ENCODE measurements at regions not wholly inside any gene's neighbourhood (a gene's known extent, or its start where the extent isn't known, plus 50 kb on each side); places are given as distances from the start of the nearest gene placed in this dataset.
"Not testable (repeated sequence)": the region's sequence is repeated elsewhere in the genome, so short reads cannot be mapped to it uniquely, and the experiment has no call there.

DNA sequence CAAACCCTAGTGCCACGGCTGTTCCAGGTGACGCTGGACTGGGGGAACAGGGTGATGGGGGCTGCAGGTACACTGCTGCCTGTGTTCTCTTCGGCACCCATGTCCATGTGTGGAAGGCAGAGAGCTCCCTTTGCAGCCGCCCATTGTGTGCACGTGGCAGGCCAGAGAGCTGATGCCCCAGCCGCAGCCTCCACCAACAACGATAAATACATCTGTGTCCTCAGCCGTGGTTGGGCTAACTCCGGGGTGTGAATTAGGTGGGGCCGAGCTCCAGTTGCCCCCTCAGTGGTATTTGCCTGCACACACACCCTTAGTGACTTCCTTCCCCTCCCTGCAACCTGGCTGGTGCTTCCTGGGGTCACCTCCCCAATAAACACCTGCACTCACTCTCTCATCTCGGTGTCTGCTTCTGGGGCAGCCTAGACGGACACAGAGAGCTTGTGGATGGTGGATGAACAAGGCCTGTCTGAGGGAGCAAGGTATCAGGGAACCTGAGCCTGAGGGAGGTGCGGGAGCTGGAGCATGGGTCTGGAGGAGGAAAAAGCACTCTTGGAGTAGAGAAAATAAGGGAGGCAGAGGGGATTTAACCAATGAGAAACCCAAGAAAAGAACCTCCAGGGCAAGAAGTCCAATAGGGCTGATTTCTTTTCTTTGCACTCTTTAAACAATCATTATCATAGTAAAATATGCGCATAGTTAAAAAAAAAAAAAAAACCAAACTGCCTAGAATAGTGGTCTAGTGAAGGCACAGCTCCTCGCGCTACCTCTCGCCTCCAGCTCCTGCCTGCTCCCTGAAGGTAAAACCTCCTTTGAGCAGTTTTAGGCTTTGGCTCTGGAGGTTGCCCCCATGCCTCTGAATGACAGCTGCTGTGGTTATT, 112.6 kb downstream of the ZNF664 start:
- CTCF ChIA-PET, result no interaction called here
- no peak for ATAC-seq
- POLR2A ChIA-PET, result no interaction called here
- no peak for DNase-seq
- intact Hi-C loops (cut with micrococcal nuclease), result no loop called here
- no peaks in the 10 kb centered on the region for H3K4me1 Mint-ChIP-seq (ENCODE audit: low read depth)
- no peak overlapping the region for H3K4me3 Mint-ChIP-seq
- no peak overlapping the region for H3K27ac Mint-ChIP-seq
- TF ChIP-seq, protein P1, sequence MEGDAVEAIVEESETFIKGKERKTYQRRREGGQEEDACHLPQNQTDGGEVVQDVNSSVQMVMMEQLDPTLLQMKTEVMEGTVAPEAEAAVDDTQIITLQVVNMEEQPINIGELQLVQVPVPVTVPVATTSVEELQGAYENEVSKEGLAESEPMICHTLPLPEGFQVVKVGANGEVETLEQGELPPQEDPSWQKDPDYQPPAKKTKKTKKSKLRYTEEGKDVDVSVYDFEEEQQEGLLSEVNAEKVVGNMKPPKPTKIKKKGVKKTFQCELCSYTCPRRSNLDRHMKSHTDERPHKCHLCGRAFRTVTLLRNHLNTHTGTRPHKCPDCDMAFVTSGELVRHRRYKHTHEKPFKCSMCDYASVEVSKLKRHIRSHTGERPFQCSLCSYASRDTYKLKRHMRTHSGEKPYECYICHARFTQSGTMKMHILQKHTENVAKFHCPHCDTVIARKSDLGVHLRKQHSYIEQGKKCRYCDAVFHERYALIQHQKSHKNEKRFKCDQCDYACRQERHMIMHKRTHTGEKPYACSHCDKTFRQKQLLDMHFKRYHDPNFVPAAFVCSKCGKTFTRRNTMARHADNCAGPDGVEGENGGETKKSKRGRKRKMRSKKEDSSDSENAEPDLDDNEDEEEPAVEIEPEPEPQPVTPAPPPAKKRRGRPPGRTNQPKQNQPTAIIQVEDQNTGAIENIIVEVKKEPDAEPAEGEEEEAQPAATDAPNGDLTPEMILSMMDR (IDR thresholded peaks at IDR 0.05), result no peak
- H3K36me3 Mint-ChIP-seq (ENCODE audit: low read depth), result no peaks in the 10 kb centered on the region
- H3K9me3 Mint-ChIP-seq, result no peaks in the 10 kb centered on the region
- H3K27me3 Mint-ChIP-seq, result no peaks in the 10 kb centered on the region

- CTCF ChIA-PET, result interaction anchor here (0.6 to 1.1 kb wide), 2 partner anchors 55 to 783 kb away, joined by 3 read pairs; no protein-coding TSS in a partner anchor
- DNase-seq, result no peak
- TF ChIP-seq, protein P1 (IDR thresholded peaks at IDR 0.05), result no peak
- intact Hi-C loops (cut with micrococcal nuclease), result no loop called here
- Mint-ChIP-seq H3K9me3 (no peaks in the 10 kb centered on the region), H3K4me3 (no peak overlapping the region), H3K36me3 (ENCODE audit: low read depth) (no peaks in the 10 kb centered on the region), H3K27me3 (no peaks in the 10 kb centered on the region), H3K4me1 (ENCODE audit: low read depth) (no peaks in the 10 kb centered on the region), H3K27ac (no peak overlapping the region)
- ATAC-seq, result no peak
- POLR2A ChIA-PET, result no interaction called here
These were observed 113.4 kb downstream of the ZNF664 start for GRCh38 chr12:124086299-124086898.

GRCh38 chr12:124087266-124088051, 114.4 kb downstream of the ZNF664 start:
- TF ChIP-seq, protein P1 (IDR thresholded peaks at IDR 0.05), result no peak
- intact Hi-C loops (cut with micrococcal nuclease), result no loop called here
- Mint-ChIP-seq H3K4me3 (no peak overlapping the region), H3K9me3 (no peaks in the 10 kb centered on the region), H3K36me3 (ENCODE audit: low read depth) (no peaks in the 10 kb centered on the region), H3K27me3 (no peaks in the 10 kb centered on the region), H3K27ac (no peak overlapping the region), H3K4me1 (ENCODE audit: low read depth) (no peaks in the 10 kb centered on the region)
- ATAC-seq (no peak), DNase-seq (no peak)
- CTCF ChIA-PET, result interaction anchor here (0.6 to 1.1 kb wide), 2 partner anchors 56 to 782 kb away, joined by 3 read pairs; no protein-coding TSS in a partner anchor
- POLR2A ChIA-PET, result no interaction called here

DNA sequence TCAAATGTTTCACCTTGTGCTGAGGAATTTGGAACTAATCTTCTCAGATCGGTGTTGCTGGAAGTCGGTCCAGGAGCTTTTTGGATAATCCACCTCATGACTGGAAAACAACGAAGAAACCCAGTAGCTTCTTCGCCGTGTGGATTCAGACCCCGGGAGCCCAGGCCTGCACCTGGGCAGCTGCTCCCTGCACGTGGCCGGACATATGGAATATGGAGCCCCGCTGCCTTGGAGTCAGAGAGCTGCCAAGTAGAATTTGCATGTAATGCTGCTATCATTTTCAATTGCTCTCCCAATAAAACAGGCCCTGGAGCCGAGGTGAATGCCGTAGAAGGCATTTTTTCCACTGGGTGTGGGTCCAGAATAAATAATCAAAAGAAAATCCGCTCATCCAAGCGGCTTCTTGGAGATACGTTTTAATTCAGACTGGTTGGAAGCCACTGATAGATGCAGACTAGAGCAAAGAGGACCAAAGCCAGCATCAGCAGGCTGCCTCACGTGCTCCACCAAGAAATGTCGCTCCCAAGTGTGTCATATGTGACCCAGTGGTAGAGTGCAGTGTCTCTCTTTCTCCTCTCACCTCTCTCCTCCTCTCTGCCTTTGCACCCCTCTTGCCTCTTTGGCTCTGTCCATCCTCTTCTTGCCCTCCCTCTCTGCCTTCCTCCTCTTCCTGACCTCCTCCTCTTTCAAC, 115.3 kb downstream of the ZNF664 start:
- Mint-ChIP-seq H3K36me3 (ENCODE audit: low read depth) (no peaks in the 10 kb centered on the region), H3K9me3 (no peaks in the 10 kb centered on the region), H3K4me3 (no peak overlapping the region), H3K27ac (no peak overlapping the region), H3K4me1 (ENCODE audit: low read depth) (no peaks in the 10 kb centered on the region), H3K27me3 (no peaks in the 10 kb centered on the region)
- intact Hi-C loops (cut with micrococcal nuclease), result no loop called here
- ChIA-PET CTCF (no interaction called here), POLR2A (no interaction called here)
- DNase-seq, result no peak
- no peak for ATAC-seq
- TF ChIP-seq, protein P1 (IDR thresholded peaks at IDR 0.05), result no peak

DNA sequence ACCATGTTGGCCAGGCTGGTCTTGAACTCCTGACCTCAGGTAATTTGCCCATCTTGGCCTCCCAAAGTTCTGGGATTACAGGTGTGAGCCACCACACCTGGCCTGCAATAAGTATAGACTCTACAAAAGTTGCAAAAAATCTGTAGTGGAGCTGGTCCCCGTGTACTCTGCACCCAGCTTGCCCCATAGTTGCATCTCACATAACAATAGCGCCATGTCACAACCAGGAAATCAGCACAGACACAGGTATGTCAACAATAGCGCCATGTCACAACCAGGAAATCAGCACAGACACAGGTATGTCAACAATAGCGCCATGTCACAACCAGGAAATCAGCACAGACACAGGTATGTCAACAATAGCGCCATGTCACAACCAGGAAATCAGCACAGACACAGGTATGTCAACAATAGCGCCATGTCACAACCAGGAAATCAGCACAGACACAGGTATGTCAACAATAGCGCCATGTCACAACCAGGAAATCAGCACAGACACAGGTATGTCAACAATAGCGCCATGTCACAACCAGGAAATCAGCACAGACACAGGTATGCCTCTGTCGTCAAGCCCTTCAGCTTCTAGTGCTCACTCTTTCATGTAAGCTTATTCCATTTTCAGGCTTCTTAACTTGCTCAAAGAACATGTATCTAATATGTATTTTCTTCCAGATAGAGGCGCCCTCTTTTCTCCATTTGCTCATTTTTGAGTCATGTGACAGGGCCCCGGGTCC, 116.3 kb downstream of the ZNF664 start:
- H3K27me3 Mint-ChIP-seq; H3K4me3 Mint-ChIP-seq; H3K9me3 Mint-ChIP-seq; POLR2A ChIA-PET; intact Hi-C loops (cut with micrococcal nuclease); DNase-seq; ATAC-seq; H3K4me1 Mint-ChIP-seq (ENCODE audit: low read depth); H3K27ac Mint-ChIP-seq; H3K36me3 Mint-ChIP-seq (ENCODE audit: low read depth): not testable (repeated sequence)
- CTCF ChIA-PET, result interaction anchor here (1.4 kb wide), 1 partner anchor 13 kb away, joined by 4 read pairs; no protein-coding TSS in a partner anchor
